ENCODE measurements at regions not wholly inside any gene's neighbourhood (a gene's known extent, or its start where the extent isn't known, plus 50 kb on each side); places are given as distances from the start of the nearest gene placed in this dataset.

DNA sequence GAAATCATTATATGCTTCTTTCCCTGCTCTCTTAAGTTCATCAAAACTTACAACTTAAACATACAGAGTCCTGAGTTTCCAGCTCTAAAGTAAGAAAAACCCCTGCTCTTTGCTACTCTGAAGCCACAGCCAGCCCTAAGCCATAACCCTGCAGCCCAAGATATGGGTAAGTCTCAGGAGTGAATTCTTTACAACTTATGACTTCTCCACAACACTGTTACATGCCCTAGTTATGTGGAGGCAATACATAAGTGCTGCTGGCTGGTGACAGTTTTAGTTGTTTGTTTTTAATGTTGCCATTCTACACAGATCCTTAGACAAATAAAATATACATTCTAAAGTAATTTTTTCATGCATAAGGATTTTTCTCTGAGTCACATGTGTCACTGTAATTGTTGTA lies 100.2 kb downstream of the FBXO8 start:
- H3K4me3 Mint-ChIP-seq = no peak overlapping the region
- H3K27me3 ChIP-seq (ENCODE audit: insufficient read depth, low read length) = no peaks in the 10 kb centered on the region
- no peak overlapping the region for H3K4me2 ChIP-seq (ENCODE audit: insufficient read depth, insufficient read length, low read length)

More for the DNA sequence above, 100.2 kb downstream of the FBXO8 start:
- Mint-ChIP-seq H3K27ac (no peak overlapping the region), H3K36me3 (ENCODE audit: insufficient read depth in 1 of 3, low read depth in 3 of 3) (no peaks in the 10 kb centered on the region), H3K27me3 (ENCODE audit: low read depth) (peaks cover 2% of the 10 kb centered on the region; the same call in 1 of the 2 replicates), H3K4me1 (no peaks in the 10 kb centered on the region), H3K9me3 (no peaks in the 10 kb centered on the region)
- no peak overlapping the region for H4K8ac ChIP-seq (replicated peaks; ENCODE audit: insufficient read length, low read depth, low read length)
- no peak overlapping the region for H3K18ac ChIP-seq (ENCODE audit: insufficient read length, low read depth, low read length)
- H2AK5ac ChIP-seq (ENCODE audit: insufficient read length, low read length) = no peak overlapping the region
- no peaks in the 10 kb centered on the region for H3K23me2 ChIP-seq (ENCODE audit: insufficient read length, low read depth, low read length, poor library complexity, severe bottlenecking)
- no peak overlapping the region for H2BK12ac ChIP-seq (ENCODE audit: insufficient read length, low read depth, low read length)
- no peak overlapping the region for H2BK15ac ChIP-seq (ENCODE audit: low read depth, low read length)
- H3K79me1 ChIP-seq (ENCODE audit: insufficient read depth, low read depth, low read length, poor library complexity, severe bottlenecking) = no peaks in the 10 kb centered on the region
- TF ChIP-seq, protein P1, sequence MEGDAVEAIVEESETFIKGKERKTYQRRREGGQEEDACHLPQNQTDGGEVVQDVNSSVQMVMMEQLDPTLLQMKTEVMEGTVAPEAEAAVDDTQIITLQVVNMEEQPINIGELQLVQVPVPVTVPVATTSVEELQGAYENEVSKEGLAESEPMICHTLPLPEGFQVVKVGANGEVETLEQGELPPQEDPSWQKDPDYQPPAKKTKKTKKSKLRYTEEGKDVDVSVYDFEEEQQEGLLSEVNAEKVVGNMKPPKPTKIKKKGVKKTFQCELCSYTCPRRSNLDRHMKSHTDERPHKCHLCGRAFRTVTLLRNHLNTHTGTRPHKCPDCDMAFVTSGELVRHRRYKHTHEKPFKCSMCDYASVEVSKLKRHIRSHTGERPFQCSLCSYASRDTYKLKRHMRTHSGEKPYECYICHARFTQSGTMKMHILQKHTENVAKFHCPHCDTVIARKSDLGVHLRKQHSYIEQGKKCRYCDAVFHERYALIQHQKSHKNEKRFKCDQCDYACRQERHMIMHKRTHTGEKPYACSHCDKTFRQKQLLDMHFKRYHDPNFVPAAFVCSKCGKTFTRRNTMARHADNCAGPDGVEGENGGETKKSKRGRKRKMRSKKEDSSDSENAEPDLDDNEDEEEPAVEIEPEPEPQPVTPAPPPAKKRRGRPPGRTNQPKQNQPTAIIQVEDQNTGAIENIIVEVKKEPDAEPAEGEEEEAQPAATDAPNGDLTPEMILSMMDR (conservative IDR thresholded peaks at IDR 0.05) = no peak
- no peak overlapping the region for H2BK20ac ChIP-seq (ENCODE audit: low read depth, low read length, poor library complexity, severe bottlenecking)
- no peak overlapping the region for H4K91ac ChIP-seq (ENCODE audit: insufficient read length, low read depth, low read length)
- H3K56ac ChIP-seq (ENCODE audit: insufficient read length, low read depth, low read length) = no peak overlapping the region
- no peak overlapping the region for H3K27ac ChIP-seq (ENCODE audit: insufficient read length, low read depth, low read length)
- no peak overlapping the region for H2AFZ ChIP-seq (ENCODE audit: low read length)
- no peaks in the 10 kb centered on the region for H4K20me1 ChIP-seq (ENCODE audit: control insufficient read depth, insufficient read depth, insufficient read length)
- H3K14ac ChIP-seq (ENCODE audit: insufficient read depth, low read length) = no peak overlapping the region
- no peak overlapping the region for H3K9ac ChIP-seq (ENCODE audit: extremely low read depth, insufficient read length, low read length)
- no peak overlapping the region for H2BK5ac ChIP-seq (ENCODE audit: insufficient read length, low read length)
- H3K79me2 ChIP-seq (ENCODE audit: insufficient read depth, low read length) = no peaks in the 10 kb centered on the region
- H3K9me3 ChIP-seq (ENCODE audit: control insufficient read depth, low read depth, low read length) = no peaks in the 10 kb centered on the region
- H3T11ph ChIP-seq (ENCODE audit: low read length) = no peak overlapping the region
- H2BK120ac ChIP-seq (ENCODE audit: low read depth, low read length, poor library complexity, severe bottlenecking) = no peak overlapping the region
- DNase-seq = no peak
- H3K4ac ChIP-seq (ENCODE audit: low read depth, low read length) = no peak overlapping the region
- H4K5ac ChIP-seq (ENCODE audit: insufficient read length, low read depth, low read length) = no peak overlapping the region
- H3K4me1 ChIP-seq (ENCODE audit: insufficient read depth, low read length) = no peaks in the 10 kb centered on the region
- H3K23ac ChIP-seq (ENCODE audit: insufficient read length, low read depth, low read length) = no peak overlapping the region
